ENCODE measurements at regions not wholly inside any gene's neighbourhood (a gene's known extent, or its start where the extent isn't known, plus 50 kb on each side); places are given as distances from the start of the nearest gene placed in this dataset.
"Not testable (repeated sequence)": the region's sequence is repeated elsewhere in the genome, so short reads cannot be mapped to it uniquely, and the experiment has no call there.

DNA sequence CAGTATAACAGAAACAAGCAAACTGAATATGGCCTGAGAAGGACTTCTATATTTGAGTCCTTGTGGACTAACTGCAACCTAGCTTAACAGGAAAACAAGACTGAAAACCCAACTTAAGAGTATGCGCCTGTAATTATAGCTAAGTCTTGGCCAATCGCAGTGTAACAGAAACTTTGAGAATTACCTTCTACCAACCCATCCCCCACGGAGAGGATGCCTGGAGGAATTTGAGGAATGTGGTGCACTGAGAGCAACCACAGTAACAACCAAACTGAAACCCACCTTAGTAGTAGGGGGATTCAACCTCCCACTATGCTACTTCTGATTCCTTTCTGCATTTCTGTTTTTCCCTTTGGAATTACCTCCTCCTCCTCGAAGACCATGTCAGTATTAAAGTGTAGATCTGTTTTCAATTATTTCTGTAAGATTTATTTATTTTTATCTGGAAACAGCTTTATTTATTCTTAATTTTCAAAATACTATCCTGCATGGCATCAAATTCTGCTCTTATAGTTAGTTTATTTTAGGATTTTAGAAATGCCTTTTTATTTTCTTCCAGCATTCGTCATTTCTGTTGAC, 393.6 kb downstream of the KCNA4 start:
- no peak for DNase-seq

DNA sequence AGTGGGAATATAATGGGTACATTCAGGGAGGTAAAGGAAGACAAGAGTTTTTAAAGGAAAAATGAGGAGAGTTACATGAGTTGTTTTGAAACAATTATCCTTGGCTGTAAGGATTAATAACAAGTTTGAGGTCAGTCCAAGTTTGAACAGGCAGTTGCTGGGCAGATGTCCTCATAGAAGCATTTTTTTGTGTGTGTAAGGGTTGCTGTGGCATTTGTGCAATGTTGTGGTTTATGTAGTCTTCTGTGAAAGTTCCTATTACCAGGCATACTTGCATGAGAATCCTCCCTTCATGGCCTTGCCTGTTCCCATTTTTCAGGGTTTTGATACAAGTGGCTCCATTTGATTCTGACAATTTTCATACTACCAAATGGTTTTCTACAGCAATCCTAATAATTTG, 400.2 kb downstream of the KCNA4 start:
- DNase-seq, result no peak

DNA sequence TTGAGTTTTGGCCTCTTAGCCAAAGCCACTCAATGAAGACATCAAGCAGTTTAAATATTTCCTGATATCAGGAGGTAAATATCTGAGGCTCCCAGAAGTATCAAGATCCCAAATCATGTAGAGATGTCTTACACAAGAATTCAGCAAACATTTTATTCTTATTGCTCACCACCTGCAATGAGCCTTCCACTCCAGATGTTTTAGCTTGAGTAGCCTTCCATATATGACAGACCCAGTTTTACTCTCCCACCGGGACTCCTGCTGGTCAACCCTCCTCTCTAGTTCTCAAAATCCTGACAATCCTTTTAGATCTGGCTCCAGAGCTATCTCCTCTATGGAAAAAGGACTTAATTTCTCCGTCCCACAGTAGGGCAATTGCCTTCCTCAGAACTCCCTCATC, 404.4 kb downstream of the KCNA4 start:
- DNase-seq, result no peak

DNA sequence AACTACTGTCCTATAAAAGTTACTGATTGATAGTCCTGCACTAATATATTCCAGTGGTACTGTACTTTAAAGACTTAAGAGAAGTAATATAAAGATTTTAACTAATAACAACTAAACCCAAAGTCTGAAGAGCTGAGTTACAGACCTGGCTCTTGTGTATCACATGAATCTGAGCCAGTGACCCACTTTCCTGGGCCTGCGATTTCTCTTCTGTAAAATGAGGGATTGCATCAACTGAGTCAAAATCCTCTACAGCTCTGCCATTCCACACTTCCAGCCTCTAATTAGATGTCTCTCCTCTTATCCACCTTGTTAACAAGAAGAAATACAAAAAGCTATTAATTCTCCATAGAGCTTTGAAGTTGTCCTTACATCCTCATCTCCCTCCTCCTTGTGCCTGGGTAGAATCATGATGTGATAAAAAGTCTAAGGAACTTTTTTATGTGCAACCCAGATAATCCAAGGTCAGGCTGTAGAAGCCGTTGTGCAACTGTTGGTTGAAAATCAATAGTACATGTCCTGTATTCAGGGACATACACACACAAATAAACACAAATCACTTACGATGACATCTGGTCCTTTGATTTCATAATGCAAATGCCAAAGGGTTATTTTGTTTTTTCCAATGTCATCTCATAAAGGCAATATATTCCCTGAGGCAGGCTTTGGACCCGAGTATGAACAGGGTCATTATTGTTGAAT, 410.3 kb downstream of the KCNA4 start:
- no peak for DNase-seq

DNA sequence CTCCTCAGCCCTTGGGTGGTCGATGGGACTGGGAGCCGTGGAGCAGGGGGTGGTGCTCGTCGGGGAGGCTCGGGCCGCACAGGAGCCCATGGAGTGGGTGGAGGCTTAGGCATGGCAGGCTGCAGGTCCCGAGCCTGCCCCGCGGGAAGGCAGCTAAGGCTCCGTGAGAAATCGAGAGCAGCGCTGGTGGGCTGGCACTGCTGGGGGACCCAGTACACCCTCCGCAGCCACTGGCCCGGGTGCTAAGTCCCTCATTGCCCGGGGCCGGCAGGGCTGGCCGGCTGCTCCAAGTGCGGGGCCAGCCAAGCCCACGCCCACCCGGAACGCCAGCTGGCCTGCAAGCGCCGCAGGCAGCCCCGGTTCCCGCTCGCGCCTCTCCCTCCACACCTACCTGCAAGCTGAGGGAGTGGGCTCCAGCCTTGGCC, 416.7 kb downstream of the KCNA4 start:
- not testable (repeated sequence) for DNase-seq

DNA sequence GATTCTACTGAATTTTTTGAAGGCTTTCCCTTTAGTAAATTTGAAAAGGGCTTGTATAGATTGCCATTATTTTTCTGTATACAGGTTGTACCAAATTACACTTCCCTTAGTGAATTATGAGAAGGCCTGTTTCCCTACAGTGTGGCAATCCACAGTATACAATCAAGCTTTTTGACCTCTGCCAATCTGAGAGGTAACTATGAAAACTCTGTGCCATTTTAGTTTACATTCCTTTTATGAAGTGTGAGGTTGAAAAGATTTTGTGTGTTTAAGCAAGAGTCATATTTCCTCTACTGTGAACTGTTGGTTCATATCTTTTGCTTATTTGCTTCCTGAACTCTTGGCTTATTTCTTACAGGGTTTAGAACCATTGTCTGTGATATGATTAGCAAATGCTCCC, 432.5 kb downstream of the KCNA4 start:
- no peak for DNase-seq

DNA sequence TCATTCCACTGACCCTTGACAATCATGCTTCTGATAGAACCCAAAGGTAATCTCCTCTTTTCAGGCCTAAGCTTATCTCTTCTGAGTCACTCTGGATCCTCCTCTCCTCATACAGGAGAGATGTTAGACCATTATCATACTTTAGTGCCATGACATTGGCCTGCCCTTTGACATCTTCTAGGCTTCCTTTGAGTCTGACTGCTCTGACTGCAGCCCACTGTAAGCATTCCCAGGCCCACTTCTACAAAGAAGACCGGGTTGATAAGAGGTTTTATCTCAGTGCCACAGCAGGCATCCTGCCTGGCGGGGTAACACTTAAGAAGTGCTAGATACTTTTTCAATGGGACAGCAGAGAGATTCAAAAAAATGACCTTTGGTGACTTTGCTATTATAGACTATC, 438.0 kb downstream of the KCNA4 start:
- no peak for DNase-seq

DNA sequence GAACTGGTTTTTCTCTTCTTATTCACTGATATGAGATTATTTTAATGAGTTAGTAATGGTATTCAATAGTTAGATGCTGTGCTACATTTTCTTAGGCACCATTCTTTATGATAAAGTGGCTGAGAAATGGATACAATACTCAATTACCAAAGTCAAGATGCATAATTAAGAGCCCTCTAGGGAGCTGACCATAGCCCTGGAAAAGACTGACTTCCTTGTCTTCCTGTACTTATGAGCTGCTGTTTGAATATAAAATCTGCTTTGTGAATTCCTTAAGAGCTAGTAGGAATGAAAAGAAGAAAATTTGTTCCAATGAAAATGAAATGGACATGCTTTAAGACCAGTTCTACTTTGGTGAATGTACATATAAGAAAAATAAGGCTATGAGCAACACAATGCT, 452.3 kb downstream of the KCNA4 start:
- no peak for DNase-seq

DNA sequence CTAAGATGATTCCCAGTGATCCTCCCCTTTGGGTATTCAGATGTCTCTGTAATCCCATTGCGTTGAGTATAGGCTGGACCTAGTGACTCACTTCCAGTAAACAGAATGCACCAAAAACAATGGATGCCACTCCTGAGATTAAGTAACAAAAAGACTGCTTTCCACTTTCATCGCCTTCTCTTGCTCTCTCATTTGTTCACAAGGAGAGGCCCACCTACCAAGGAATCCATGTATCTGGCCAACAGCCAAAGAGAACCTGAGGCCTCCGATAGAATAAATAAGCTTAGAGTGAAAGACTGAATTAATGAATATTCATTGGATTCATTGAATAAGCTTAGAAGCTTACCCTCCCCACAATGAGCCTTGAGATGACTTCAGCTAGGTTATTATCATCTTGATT, 454.6 kb downstream of the KCNA4 start:
- no peak for DNase-seq

DNA sequence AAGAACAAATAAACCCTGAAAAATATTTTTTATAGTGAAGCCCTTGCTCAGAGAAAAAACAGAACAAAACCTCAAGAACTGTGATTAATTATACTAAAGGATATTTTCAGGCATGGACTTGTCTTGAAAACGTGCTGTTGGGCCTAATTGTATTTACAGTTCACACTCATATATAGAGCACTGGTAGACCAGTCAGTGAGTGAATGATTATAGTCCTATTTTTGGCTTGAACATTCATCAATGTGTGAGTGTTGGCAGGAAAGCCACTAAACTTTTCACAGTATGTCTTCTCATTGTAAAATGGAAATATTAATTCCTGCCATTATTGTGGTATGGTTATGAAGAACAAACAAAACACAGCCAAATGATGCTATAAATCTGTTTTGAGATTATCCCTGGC, 462.8 kb downstream of the KCNA4 start:
- DNase-seq, result no peak

DNA sequence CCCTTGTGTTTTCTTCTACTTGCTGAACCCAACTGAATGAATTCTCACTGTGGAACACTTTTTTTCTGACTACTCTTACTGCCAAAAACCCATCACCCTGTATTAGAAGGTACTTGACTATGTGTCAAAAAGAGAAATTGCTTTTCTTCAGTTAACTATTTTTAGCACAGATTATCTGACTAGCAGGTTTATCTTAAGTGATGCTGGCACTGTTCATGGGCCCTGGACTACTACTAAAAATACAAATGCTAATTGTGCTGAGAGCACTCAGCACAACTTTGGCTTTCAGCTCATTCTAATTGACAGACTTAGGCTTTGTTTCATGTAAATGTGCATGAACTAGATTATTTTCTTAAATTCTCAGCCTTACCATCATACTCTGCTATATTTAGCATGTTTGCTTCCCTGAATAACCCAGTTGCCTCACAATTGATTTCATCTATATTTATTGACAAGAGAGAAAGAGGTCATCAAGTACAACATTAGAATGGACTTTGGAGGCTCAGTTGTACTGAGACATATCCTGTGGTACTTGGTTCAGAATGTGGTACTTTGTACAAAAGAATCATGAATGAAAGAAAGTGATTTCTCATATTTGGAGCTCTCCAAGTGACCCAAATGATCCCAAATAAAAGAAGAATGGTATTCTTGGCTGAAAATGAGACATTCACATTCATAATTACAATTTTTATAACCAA, 478.3 kb downstream of the KCNA4 start:
- DNase-seq, result no peak

DNA sequence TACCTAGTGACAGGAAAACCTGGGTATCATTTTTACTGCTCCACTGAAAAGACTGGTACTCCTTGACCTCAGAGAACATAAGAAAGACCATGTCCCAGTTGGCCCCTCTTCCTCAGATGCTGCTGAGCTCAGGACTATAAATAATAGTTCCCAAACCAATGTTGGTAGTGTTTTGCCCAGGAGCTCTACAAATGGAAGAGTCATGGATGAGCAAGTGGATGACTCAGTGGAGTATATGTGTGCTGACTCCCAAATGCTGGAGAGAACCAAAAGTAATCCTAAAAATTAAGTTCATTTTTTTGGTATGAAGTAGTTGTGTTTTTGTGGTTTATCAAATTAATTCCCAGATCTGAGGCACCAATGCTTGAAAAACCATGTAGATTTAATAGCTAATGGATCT, 482.0 kb downstream of the KCNA4 start:
- DNase-seq, result no peak

DNA sequence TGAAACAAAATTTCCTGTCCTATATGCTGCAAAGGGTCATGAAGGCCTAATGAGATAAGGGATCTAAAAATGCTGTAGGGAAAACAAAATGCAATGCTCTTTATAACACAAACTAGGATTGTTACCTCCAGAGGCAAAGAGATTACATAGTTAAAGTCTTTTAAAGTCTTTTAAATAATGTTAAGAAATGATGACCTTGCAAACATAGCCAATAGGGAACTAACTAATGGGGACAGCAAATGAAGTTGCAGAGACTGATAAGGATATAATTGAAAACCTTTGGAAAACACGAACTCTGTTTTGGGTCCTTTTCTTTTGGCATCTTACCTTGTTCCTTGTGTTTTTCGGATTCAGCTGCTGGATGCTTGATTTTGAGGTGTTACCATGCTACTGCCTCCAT, 485.9 kb downstream of the KCNA4 start:
- no peak for DNase-seq

DNA sequence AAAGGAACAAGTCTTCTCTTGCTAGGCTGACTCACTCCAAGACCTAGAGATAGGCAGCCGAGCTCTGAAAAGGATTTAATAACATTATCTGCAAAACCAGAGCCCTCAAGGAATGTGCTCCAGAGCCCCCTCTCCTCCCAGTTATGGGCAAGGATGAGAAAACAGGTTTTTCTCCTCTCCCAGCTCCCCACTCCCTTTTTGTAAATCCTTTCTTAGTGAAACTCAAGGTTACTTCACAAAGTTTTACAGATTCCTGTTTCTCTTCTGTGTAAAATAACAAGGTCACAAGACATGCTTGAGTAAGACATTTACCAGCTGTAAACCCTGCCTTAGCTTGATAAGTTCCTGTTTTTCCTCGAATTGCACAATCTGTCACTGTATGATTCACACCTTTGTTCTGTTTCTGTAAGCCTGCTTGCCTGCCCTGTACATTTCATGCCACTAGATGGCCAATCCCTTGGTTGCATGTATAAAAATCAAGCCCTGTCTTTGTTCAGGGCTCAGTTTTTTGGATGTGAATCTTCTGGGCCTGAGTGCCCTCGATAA, 489.4 kb downstream of the KCNA4 start:
- no peak for DNase-seq

DNA sequence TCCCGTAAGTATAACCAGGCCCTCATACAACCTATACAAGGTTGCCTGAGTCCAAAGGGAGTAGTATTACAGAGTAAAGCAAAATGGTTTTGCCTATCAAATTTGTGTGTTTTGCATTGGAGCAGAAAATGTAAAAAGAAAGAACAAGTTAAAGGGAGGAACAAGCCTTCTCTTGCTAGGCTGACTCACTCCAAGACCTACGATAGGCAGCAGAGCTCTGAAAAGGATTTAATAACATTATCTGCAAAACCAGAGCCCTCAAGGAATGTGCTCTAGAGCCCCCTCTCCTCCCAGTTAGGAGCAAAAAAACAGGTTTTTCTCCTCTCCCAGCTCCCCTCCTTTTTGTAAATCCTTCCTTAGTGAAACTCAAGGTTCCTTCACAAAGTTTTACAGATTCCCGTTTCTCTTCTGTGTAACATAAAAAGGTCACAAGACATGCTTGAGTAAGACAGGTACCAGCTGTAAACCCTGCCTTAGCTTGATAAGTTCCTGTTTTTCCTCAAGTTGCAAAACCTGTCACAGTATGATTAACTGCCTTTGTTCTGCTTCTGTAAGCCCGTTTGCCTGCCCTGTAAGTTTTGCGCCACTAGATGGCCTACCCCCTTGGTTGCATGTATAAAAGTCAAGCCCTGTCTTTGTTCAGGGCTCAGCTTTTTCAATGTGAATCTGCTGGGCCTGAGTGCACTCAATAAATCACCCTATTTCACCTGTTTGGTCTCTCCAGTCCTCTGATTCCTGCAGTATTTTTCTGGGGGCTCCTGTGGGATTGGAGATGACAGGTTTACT, 498.2 kb downstream of the KCNA4 start:
- DNase-seq, result no peak

DNA sequence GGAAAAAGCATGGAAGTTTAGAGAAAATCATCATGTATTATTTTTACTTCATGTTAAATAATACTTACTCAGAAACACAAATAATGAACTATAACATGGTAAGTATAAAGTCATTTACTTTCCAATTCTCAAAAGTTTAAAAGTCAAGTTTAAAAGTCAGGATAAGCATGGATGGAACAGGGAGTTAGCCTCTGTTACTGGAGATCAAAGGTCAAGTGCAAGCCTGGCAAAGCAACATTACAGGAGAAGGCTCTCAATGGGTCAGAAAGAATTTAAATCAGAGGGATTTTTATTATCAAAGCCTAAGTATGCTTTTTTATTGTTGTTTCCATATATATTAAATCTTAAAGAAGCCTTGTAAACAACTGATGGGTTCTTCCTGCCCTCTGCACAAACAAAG, 505.4 kb downstream of the KCNA4 start:
- DNase-seq, result no peak

DNA sequence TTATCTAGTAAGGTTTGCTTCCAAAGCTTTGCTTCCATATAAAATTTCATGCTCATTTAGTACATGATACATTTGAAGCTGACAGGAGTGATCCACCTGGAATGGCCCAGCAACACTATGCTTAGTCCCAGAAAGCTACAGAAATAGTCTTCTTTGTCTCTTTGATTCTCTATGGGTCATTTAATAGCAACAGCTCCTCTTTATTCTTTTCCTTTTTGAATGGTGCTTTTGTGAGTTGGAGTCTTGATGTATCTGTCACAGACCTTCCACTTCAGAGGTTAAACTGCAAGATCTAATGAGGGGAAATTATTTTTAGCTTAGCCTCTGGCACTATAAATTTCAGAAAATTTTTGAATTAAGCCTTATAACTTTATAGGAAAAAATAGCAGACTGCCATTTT, 509.5 kb downstream of the KCNA4 start:
- DNase-seq, result no peak

DNA sequence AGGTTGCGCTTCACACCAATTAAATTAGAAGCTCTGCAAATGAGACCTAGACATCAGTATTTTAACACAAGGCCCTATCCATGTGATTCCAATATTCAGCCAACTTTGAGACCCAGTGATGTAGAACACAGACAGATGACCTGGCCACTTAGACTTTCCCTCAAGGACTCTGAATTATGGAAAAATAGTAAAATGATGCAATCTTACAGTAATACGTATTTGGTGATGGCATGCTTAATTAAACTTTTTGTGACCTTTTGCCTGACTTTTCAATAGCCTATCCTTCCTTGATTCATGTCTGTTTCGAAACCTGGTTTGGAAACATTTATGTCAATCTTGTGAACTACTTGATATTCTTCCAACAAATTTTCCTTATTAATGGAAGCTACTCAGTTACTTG, 521.2 kb downstream of the KCNA4 start:
- no peak for DNase-seq

DNA sequence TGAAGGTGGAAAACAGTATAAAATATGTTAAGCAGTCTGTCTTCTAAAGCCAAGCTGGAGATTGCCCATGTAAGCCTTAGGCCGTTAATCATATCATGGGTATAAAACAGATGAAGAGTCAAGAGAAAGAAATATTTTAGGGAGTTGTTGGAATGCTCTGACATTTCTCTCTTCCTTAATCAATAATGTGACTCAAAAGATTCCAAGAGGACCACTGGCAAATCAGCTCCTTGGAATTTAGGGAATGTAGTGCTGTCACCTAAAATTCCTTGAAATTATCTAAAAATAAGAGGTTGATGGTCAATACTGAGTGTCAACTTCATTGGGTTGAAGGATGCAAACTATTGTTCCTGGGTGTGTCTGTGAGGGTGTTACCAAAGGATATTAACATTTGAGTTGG, 525.9 kb downstream of the KCNA4 start:
- DNase-seq, result no peak

DNA sequence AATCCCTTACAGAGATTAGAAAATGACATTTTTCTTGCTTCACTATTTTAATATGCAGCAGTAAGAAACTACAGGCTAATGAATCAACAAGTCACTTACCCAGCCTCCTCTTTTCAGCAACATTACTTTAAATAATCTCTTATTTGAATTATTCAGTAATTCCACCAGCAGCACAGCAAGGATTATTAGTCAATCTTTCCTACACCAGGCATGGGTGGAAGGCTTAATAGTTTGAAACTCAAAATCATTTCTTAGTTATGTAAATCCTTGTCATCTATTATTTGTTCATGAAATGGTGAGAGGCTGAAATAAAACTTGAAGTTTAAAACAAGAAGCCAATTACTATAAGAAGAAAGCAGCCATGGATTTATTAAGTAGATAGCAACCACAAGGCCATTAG, 530.5 kb downstream of the KCNA4 start:
- DNase-seq, result no peak

DNA sequence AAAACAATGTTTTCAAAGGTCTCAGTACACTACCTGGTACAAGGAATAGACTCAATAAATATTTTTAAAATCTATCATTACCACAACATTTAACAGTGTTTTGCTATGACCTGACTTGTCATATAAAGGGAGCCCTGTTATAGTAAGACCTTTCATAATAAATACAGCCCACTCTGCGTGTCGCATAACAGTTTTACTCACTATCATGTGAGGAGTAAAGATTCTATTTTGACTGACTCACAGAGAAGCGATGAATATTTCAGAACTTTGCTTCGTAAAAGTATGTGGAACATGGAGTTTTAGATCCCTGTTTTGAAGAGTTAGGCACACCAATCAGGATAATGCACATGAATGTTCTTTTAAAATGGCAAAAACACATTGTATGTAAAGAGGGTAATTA, 531.2 kb downstream of the KCNA4 start:
- no peak for DNase-seq

DNA sequence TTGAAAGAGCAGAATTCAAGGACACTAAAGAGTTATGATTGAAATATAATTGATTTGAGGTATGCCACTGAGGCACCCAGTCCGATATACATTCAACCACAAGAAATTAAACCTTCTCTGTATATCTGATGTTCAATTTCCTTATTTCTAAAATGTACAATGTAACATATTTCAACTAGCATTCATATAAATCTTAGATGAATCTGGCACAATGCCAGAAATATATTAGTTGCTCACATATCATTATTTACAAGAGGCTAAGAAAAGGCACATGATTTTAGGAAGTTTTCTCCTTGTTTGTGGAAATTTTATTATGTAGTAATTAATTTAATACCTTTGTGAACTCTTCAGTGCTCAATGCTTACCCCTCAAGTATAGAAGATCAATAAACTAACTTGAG, 532.3 kb downstream of the KCNA4 start:
- DNase-seq, result no peak

DNA sequence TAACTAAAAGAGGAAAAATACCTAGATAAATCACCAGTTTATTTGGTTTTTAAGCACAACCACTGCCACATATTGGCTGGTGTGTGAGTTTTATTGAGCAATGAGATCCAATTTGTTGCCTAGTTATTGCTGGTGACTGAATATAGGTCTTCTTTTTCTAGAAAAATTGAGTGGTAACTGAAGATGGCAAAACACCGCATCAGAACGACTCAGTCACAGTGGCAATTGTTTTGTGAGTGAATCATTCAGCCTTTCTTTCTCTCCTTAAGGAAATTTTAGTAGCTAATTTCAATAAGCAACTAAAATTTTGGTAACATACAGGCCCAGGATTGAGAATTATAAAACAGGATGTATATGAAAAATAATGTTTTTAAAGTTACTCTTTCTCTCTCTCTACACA, 533.0 kb downstream of the KCNA4 start:
- DNase-seq, result no peak

Data from C1 segment of cervical spinal cord (tissue), 14 donors.